SIG-M5 (cell line): ENCODE measurements at regions not wholly inside any gene's neighbourhood (a gene's known extent, or its start where the extent isn't known, plus 50 kb on each side); places are given as distances from the start of the nearest gene placed in this dataset.

Source experiments
- DNase-seq: peaks from one replicate; lab custom pipeline; 2025; lab: John Stamatoyannopoulos, UW

DNA sequence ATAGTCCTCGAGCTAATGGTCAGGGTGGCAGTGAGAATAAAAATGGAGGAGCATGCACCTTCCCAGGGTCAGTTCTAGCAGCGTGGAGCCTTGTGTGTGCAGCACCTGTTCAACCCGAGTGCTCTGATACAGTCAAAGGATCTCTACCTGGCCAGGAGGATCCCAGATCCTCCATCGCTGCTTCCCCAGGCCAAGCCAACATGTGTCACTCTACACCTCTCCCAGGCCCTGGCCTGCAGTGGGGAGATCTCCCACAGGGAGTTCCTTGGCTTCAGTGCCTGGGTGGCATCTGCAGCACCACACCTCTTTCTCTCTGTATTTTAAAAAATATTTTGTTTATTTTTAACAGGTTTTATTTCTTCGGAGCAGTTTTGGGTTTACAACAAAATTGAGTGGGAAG is 414.8 kb upstream of the C2CD4B start:
- no peak for DNase-seq

- DNase-seq = no peak
These were observed 417.5 kb upstream of the C2CD4B start for GRCh38 chr15:62582580-62582979.

GRCh38 chr15:62584301-62585235 is 419.5 kb upstream of the C2CD4B start:
- DNase-seq = no peak

- no peak for DNase-seq
These were observed 424.0 kb upstream of the C2CD4B start for GRCh38 chr15:62588938-62589670.

- DNase-seq = no peak
These were observed 427.1 kb upstream of the C2CD4B start for GRCh38 chr15:62591842-62592838.

DNA sequence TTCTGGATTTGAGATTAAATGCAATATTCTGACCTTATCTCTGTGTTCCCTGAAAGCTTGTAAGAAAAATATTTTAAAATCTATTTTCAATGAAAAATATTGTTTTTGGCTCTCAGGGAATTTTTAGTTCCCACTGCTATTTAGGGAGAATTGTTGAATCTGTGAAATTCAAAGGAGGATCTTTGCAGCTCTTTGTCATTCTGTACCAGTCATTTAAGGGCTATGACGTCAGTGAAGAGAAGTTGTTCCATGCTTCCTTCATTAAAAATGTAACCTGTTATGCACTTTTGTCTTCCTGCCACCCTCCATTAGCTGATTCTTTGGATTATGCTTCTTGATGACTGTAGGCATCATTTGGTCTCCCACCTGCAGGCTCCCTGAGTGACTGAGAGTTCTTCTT is 427.8 kb upstream of the C2CD4B start:
- no peak for DNase-seq

DNA sequence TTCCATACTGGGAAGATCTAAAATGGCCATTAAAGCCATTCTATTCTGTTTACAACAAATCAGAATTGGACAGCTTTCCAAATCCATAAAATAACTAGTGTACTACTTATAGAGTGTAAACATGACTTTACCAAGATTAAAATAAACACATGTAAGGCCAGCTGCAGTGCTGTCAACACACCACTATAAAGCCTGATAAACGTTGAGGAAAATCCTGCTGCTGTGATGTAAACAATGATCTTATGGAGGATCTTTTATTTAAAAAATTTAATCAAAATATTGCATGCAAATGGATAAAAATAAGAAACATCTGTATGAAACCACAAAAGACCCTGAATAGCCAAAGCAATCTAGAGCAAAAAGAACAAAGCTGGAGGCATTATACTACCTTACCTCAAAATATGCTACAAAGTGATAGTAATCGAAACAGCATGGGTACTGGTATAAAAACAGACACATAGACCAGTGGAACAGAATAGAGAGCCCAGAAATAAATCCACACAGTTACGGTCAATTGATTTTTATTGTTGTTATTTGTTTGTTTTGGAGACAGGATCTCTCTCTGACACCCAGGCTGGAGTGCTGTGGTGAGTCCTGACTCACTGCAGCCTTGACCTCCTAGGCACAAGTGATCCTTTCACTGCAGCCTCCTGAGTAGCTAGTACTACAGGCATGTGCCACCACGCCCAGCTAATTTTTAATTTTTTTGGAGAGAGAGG is 428.8 kb upstream of the C2CD4B start:
- no peak for DNase-seq

- DNase-seq = no peak
These were observed 433.1 kb upstream of the C2CD4B start for GRCh38 chr15:62598217-62598616.

- DNase-seq = no peak
These were observed 435.0 kb upstream of the C2CD4B start for GRCh38 chr15:62599791-62600777.

DNA sequence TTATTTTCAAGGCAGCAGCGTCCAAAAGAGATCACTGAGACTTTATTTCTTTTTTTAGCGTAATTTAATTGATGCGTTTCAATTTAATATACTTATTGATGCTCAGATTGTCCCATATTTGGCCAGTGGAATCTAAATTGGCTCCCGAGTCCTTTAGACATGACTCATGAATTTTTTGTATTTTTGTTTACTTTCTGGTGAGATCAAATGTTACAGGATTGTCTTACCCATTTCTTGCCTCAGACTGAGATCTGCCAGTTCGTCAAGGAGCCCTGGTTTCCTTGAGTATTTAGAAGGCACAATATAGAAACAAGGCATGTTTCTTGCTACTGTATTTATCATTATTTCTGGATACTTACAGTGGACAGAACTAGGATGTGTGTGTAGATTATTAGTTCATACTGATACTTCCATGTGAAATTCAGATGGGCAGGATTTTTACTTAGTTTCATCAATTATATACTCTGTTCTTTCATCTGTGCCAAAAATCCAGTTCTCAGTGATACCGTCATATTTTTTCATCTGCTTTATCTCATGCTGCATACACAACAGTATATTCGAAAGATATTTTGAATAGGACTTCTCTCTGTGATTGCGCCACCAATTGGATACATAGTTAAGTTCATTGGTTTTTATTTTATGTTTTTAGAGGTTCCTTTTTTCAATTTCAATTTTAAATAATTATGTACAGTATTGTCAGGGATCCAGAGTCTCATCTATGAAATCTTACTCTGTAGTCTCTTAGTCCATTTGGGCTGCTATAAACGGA is 436.9 kb upstream of the C2CD4B start:
- DNase-seq = no peak

DNA sequence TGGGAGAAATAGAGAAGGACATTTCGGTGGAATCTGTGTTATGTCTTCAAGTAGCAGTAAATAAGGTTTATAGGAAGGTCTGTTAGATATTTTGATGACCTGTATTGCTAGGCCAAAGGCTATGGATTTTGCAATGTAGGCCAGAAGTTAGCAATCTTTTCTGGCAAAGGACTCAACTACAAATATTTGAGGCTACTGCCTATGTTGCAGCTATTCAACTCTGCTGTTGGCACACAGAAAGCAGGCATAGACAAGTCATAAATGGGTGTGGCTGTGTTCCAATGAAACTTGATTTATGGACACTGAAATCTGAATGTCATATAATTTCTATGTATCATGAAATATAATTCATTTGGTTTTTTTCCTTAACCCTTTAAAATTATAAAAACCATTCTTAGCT is 438.7 kb upstream of the C2CD4B start:
- no peak for DNase-seq

DNA sequence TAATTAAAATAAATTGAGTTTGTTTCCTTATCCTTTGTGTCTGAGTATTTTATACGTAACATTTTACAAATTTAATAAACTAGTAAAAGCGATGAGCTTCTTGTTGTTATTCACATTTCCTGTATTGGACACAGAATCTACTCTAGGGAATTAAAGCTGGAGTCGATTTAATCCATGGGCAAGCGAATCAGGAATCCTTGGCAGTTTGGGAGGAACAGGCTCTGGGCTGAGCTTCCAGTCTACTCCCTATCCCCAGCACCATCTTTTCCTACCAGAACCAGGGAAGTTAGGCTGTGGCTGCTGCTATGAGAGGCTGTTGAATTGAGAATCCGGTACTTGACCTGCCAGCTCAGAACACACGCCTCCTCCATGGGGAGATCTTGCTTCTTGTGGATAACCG is 437.3 kb upstream of the TPM1 start:
- no peak for DNase-seq

GRCh38 chr15:62606376-62607113 is 436.0 kb upstream of the TPM1 start:
- no peak for DNase-seq

DNA sequence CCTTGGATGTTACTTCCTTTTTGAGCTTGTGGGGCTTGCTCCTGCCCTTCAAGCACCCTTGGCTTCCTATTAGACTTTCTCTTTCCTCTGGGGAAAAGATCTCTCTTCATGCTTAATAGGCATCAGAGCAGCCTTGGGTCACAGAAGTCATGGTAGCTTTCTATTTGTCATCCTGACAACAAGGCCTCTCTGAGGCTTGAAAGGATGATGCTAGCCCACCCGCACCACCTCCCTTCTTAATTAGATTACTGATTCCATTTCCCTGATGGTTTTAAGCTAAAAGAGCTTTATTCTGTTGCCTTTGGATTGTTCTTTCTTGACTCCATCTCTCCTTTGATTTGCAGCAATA is 435.5 kb upstream of the TPM1 start:
- no peak for DNase-seq

GRCh38 chr15:62607643-62608042 is 434.9 kb upstream of the TPM1 start:
- no peak for DNase-seq

DNA sequence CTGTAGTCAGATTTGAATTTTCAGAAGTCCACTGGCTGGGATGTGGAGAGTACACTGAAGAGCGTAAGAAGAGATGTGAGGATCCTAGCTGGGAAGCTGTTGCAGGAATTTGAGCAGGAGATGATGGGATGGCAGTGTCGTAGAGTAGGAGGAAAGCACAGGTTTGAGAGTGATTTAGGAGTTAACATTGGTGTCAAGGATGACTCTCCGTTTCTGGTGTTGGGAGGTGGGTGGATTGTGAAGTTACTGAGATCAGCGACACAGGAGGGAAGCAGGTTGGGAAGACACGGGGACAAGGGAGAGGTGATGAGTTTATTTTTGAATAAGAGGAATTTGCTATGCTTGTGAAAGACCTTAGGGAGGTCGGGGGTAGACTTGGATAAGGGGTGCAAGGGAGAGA is 434.2 kb upstream of the TPM1 start:
- DNase-seq = no peak

DNA sequence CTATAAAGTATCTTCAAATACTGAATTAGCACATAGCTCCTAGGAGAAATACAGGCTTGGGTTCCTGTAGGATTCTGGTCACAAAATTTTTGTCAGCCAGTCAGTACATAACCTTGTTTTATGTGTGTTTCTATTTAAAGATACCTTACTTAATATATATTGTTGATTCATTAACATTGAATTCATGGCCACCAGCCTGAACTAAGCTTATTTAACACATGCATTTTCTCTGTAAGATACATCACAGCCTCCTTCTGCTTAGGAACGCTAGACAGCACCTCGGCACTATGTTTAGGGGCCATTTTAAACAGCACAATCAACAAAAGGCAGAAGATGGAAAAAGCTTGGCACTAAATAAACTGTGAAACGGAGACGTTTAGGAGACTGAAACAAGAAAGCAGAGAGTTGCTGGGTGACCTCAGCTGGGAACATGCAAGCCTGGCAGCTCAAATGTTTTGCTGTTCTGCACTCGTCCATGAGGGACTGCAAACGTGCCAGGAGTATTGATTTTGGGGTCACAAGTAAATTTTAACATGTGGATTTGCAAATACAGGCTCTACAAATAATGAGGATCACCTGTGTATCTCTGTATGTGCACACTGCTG is 432.2 kb upstream of the TPM1 start:
- DNase-seq = no peak

GRCh38 chr15:62611002-62611401 is 431.5 kb upstream of the TPM1 start:
- DNase-seq = no peak
